IMR-90 (cell line): ENCODE measurements at regions not wholly inside any gene's neighbourhood (a gene's known extent, or its start where the extent isn't known, plus 50 kb on each side); places are given as distances from the start of the nearest gene placed in this dataset.

Experiments used
- CEBPB ChIP-seq: IDR thresholded peaks from 2 replicates; pipeline ENCODE4 v1.6.1; 2012; ENCODE audit warnings: low read depth, low read length, improper control_type of control experiment
- TF ChIP-seq, protein P1 (sequence below): conservative IDR thresholded peaks from 2 replicates; pipeline ENCODE4 v1.5.1; 2012; ENCODE audit warnings: mild to moderate bottlenecking, low read depth, low read length, improper control_type of control experiment

DNA sequence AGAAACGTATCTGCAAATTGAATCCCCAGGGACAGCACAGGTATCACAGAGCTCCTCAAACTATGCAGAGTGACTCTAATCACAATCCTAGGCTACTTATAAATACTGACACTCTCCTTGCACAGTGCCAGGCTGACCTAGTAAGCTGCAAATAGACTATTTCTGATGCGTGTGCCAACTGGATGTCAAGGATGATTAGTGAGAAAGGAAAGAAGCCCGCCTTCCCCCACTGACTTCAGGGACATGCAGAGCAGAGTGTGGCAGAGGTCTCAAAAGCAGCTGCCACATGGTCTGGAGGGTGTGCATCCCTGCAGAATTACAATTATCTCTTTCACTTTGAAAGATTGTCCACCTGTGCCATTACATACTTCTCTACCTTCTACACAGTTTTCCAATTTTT, 235.6 kb downstream of the CPS1 start:
- TF ChIP-seq, protein P1, sequence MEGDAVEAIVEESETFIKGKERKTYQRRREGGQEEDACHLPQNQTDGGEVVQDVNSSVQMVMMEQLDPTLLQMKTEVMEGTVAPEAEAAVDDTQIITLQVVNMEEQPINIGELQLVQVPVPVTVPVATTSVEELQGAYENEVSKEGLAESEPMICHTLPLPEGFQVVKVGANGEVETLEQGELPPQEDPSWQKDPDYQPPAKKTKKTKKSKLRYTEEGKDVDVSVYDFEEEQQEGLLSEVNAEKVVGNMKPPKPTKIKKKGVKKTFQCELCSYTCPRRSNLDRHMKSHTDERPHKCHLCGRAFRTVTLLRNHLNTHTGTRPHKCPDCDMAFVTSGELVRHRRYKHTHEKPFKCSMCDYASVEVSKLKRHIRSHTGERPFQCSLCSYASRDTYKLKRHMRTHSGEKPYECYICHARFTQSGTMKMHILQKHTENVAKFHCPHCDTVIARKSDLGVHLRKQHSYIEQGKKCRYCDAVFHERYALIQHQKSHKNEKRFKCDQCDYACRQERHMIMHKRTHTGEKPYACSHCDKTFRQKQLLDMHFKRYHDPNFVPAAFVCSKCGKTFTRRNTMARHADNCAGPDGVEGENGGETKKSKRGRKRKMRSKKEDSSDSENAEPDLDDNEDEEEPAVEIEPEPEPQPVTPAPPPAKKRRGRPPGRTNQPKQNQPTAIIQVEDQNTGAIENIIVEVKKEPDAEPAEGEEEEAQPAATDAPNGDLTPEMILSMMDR, result no peak
- no peak for TF ChIP-seq CEBPB
